Sigmoid colon (tissue), 6 donors: ENCODE measurements at regions not wholly inside any gene's neighbourhood (a gene's known extent, or its start where the extent isn't known, plus 50 kb on each side); places are given as distances from the start of the nearest gene placed in this dataset.

Experiments used
- DNase-seq: peaks from one replicate; pipeline ENCODE4 v3.0.0-alpha.2; 2019
- H3K27ac ChIP-seq, 4 donors: fragments of 200-600 bp; sonication (generic); one replicate each; pipeline ENCODE4 v1.5.1; 2016 to 2019; ENCODE audit warnings: mild to moderate bottlenecking in 1 of 4
- H3K27me3 ChIP-seq, 3 donors: fragments of 200-600 bp; sonication (generic); one replicate each; pipeline ENCODE4 v1.5.1; 2019; ENCODE audit warnings: mild to moderate bottlenecking in 1 of 3
- H3K36me3 ChIP-seq, 4 donors: fragments of 200-600 bp; sonication (generic); one replicate each; pipeline ENCODE4 v1.5.1; 2016 to 2019
- H3K4me1 ChIP-seq, 4 donors: fragments of 200-600 bp; sonication (generic); one replicate each; pipeline ENCODE4 v1.5.1; 2017 to 2019
- H3K4me3 ChIP-seq, 4 donors: fragments of 200-600 bp; sonication (generic); one replicate each; pipeline ENCODE4 v1.5.1; 2017 to 2019; ENCODE audit warnings: mild to moderate bottlenecking in 2 of 4, moderate library complexity in 1 of 4
- H3K9me3 ChIP-seq, 4 donors: fragments of 200-600 bp in 3 of 4; sonication (generic) in 3 of 4; one replicate each; pipeline versions ENCODE4 v1.5.1 to v1.6.1; 2013 to 2019
- EP300 ChIP-seq, 4 donors: sonication (generic); formaldehyde crosslinking; IDR thresholded peaks; one replicate each; pipeline ENCODE4 v1.6.1; 2017; ENCODE audit warnings: antibody characterized with exemption in 4 of 4
- POLR2A ChIP-seq, 2 donors: fragments of 450-650 bp; IDR thresholded peaks; one replicate each; pipeline ENCODE4 v1.6.1; 2016; ENCODE audit warnings: antibody characterized with exemption in 2 of 2, mild to moderate bottlenecking in 2 of 2, moderate library complexity in 2 of 2
- POLR2AphosphoS5 ChIP-seq, 4 donors: sonication (generic); formaldehyde crosslinking; IDR thresholded peaks; one replicate each; pipeline ENCODE4 v1.6.1; 2017; ENCODE audit warnings: antibody characterized with exemption in 4 of 4
- WGBS, 2 donors: extraction: QIAGEN DNeasy Blood & Tissue Kit; methylation state at CpG; one replicate each; pipeline ENCODE4 v1.1.7; 2013; 5-methylcytosine and 5-hydroxymethylcytosine counted together
- intact Hi-C: fragments of 100-400 bp; cut with DNase I; formaldehyde crosslinking; loops from one replicate; pipeline ENCODE4 v1.15.1; 2023
- TF ChIP-seq, protein P1 (sequence below), 4 experiments: fragments of 450-650 bp in 3 of 4; fragments of 200-600 bp in 1 of 4; IDR thresholded peaks; one replicate each; pipeline ENCODE4 v1.5.1; 2016 to 2019; ENCODE audit warnings: antibody characterized with exemption in 4 of 4, mild to moderate bottlenecking in 3 of 4, moderate library complexity in 2 of 4
- donor health status: healthy with polysubstance abuse.
- donor health status: healthy.

DNA sequence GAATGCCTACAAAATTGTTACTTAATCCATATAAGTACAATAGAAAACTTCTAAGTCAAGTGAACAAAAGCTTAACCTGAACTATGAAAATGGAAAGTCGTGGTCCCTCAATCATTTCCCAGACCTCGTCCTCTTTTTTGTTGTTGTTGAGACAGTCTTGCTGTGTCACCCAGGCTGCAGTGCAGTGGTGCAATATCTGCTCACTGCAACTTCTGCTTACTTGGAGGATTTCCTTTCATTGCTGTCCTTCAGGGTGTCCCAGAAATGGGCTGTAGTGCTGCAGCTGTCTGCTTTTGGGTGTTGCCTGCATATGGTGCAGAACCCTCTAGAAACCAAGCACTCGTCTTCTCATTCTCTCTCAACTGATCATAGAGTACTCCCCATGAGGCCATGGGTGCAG lies 75.0 kb upstream of the IL2 start:
- intact Hi-C loops, result no loop called here
- Histone ChIP-seq H3K27me3 (no peaks in the 10 kb centered on the region), H3K27ac (no peak overlapping the region), H3K9me3 (no peaks in the 10 kb centered on the region), H3K4me3 (no peak overlapping the region), H3K36me3 (no peaks in the 10 kb centered on the region), H3K4me1 (no peaks in the 10 kb centered on the region)
- WGBS, 2 donors, result 60 to 75% methylated on average over 3 of the region's 3 CpGs
- DNase-seq, result no peak
- TF ChIP-seq POLR2A (IDR thresholded peaks at IDR 0.05) (no peak), POLR2AphosphoS5 (IDR thresholded peaks at IDR 0.05) (no peak), EP300 (IDR thresholded peaks at IDR 0.05) (no peak)
- TF ChIP-seq, protein P1, sequence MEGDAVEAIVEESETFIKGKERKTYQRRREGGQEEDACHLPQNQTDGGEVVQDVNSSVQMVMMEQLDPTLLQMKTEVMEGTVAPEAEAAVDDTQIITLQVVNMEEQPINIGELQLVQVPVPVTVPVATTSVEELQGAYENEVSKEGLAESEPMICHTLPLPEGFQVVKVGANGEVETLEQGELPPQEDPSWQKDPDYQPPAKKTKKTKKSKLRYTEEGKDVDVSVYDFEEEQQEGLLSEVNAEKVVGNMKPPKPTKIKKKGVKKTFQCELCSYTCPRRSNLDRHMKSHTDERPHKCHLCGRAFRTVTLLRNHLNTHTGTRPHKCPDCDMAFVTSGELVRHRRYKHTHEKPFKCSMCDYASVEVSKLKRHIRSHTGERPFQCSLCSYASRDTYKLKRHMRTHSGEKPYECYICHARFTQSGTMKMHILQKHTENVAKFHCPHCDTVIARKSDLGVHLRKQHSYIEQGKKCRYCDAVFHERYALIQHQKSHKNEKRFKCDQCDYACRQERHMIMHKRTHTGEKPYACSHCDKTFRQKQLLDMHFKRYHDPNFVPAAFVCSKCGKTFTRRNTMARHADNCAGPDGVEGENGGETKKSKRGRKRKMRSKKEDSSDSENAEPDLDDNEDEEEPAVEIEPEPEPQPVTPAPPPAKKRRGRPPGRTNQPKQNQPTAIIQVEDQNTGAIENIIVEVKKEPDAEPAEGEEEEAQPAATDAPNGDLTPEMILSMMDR (IDR thresholded peaks at IDR 0.05), result no peak

DNA sequence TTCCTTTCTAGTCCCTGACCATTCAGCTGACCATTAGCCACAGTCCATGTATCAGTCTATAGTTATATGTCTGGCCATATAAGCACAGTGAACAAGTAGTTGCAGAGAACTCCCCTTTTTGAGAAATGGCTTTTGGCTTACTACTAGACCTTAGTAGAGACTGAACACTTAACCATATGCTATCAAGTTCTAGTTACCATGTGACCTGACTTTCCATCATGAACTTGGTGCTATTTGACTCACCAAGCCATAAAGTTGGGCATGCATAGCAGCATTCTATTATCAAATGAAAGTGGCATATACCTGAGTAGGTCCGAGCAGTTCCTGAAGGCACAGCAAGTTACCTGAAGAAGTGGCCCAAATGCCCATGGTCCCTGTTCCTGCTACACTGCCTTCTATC lies 74.5 kb upstream of the IL2 start:
- H3K27me3 ChIP-seq, result no peaks in the 10 kb centered on the region
- no peak overlapping the region for H3K4me3 ChIP-seq
- intact Hi-C loops, result no loop called here
- no peaks in the 10 kb centered on the region for H3K9me3 ChIP-seq
- WGBS, 2 donors, result 88 to 100% methylated on average over 1 of the region's 1 CpG
- TF ChIP-seq POLR2A (IDR thresholded peaks at IDR 0.05) (no peak), POLR2AphosphoS5 (IDR thresholded peaks at IDR 0.05) (no peak), EP300 (IDR thresholded peaks at IDR 0.05) (no peak)
- TF ChIP-seq, protein P1 (IDR thresholded peaks at IDR 0.05), result no peak
- no peak overlapping the region for H3K27ac ChIP-seq
- DNase-seq, result no peak
- no peaks in the 10 kb centered on the region for H3K36me3 ChIP-seq
- H3K4me1 ChIP-seq, result no peaks in the 10 kb centered on the region

DNA sequence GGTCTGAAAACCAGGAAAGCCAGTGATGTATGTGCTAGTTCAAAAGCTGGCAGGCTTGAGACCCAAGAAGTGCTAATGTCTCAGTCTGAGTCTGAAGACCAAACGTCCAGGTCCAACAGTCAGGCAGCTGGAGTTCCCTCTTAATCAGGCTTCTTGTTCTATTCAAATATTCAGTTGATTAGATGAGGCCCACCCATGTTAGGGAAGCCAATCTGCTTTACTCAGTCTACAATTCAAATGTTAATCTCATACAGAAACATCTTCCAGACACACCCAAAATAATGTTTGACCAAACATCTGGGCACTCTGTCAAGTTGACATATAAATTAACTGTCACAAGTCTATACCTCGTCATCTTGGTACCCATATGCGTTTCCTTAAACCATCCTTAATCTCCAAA lies 72.4 kb upstream of the IL2 start:
- Histone ChIP-seq H3K27ac (no peak overlapping the region), H3K4me3 (no peak overlapping the region), H3K4me1 (no peaks in the 10 kb centered on the region), H3K9me3 (no peaks in the 10 kb centered on the region), H3K36me3 (no peaks in the 10 kb centered on the region), H3K27me3 (no peaks in the 10 kb centered on the region)
- TF ChIP-seq POLR2A (IDR thresholded peaks at IDR 0.05) (no peak), EP300 (IDR thresholded peaks at IDR 0.05) (no peak), POLR2AphosphoS5 (IDR thresholded peaks at IDR 0.05) (no peak)
- TF ChIP-seq, protein P1 (IDR thresholded peaks at IDR 0.05), result no peak
- intact Hi-C loops, result no loop called here
- 26 to 61% methylated on average over 3 of the region's 3 CpGs for WGBS, 2 donors
- DNase-seq, result no peak

DNA sequence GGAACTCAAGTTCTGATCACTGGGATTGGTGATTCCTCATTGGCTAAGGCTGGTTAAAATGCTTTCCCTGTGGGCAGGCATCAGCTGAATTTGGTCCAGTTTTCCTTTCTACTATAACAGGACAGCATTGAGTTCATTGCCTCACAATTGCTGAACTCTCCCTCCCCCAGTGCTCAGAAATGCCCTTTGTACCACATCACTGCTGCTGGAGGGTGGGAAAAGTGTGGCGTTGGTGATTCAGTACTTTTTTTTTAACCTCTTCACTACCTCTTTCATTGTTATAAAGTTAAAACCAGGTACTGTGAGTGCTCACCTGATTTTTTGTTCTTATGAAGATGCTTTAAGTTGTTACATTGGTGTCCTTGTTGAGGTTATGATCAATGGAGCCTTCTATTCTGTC lies 69.3 kb upstream of the IL2 start:
- 14 to 41% methylated on average over 1 of the region's 1 CpG for WGBS, 2 donors
- Histone ChIP-seq H3K27me3 (no peaks in the 10 kb centered on the region), H3K9me3 (peaks cover 0 to 4% (median 0%) of the 10 kb centered on the region in 4 donors), H3K4me3 (no peak overlapping the region), H3K36me3 (no peaks in the 10 kb centered on the region), H3K4me1 (no peaks in the 10 kb centered on the region), H3K27ac (no peak overlapping the region)
- TF ChIP-seq EP300 (IDR thresholded peaks at IDR 0.05), result no peak
- no peak for TF ChIP-seq POLR2A (IDR thresholded peaks at IDR 0.05)
- TF ChIP-seq, protein P1 (IDR thresholded peaks at IDR 0.05), result no peak
- no peak for TF ChIP-seq POLR2AphosphoS5 (IDR thresholded peaks at IDR 0.05)
- no peak for DNase-seq
- intact Hi-C loops, result no loop called here

DNA sequence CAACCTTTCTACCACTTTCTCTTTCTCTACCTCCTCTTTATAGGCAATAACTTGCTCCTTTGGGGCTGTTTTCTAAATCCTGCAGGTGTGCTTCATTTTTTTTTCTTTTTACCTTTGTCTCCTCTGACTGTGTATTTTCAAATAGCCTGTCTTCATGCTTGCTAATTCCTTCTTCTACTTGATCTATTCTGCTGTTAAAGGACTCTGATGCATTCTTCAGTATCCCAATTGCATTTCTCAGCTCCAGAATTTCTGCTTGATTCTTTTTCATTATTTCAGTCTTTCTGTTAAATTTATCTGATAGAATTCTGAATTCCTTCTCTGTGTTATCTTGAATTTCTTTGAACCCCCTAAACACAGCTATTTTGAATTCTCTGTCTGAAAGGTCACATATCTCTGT lies 67.7 kb upstream of the IL2 start:
- intact Hi-C loops, result no loop called here
- Histone ChIP-seq H3K27ac (no peak overlapping the region), H3K9me3 (peaks cover 0 to 4% (median 0%) of the 10 kb centered on the region in 4 donors), H3K4me1 (no peaks in the 10 kb centered on the region), H3K36me3 (no peaks in the 10 kb centered on the region), H3K4me3 (no peak overlapping the region), H3K27me3 (no peaks in the 10 kb centered on the region)
- TF ChIP-seq POLR2A (IDR thresholded peaks at IDR 0.05), result no peak
- no peak for TF ChIP-seq EP300 (IDR thresholded peaks at IDR 0.05)
- no peak for TF ChIP-seq POLR2AphosphoS5 (IDR thresholded peaks at IDR 0.05)
- TF ChIP-seq, protein P1 (IDR thresholded peaks at IDR 0.05), result no peak
- no peak for DNase-seq
